ENCODE measurements at regions not wholly inside any gene's neighbourhood (a gene's known extent, or its start where the extent isn't known, plus 50 kb on each side); places are given as distances from the start of the nearest gene placed in this dataset.

- CTCF ChIA-PET (ENCODE audit: low intra/inter-chr PET ratio), result no interaction called here
Observed at GRCh38 chr10:60606343-60607080, 171.8 kb upstream of the CDK1 start.

More at GRCh38 chr10:60606343-60607080, 171.8 kb upstream of the CDK1 start:
- intact Hi-C loops (cut with micrococcal nuclease) (no loop called here), in situ Hi-C loops (cut with MboI) (no loop called here)
- Histone ChIP-seq H3K9me3 (replicated peaks; ENCODE audit: control insufficient read depth, insufficient read depth, low read depth, low read length) (no peaks in the 10 kb centered on the region), H3K79me2 (ENCODE audit: control insufficient read depth, insufficient read depth, low read length) (no peaks in the 10 kb centered on the region), H3K9me1 (ENCODE audit: control insufficient read depth, insufficient read depth, low read length) (no peaks in the 10 kb centered on the region), H3K4me2 (ENCODE audit: insufficient read depth, low read length) (no peak overlapping the region), H4K20me1 (replicated peaks; ENCODE audit: control insufficient read depth, insufficient read depth, low read length) (no peaks in the 10 kb centered on the region), H3K4me3 (no peak overlapping the region), H3K4me1 (replicated peaks in 1 of 2; ENCODE audit: control insufficient read depth in 2 of 2, insufficient read depth in 2 of 2, low read length in 2 of 2) (no peaks in the 10 kb centered on the region), H3K36me3 (ENCODE audit: control insufficient read depth, insufficient read depth, low read length) (no peaks in the 10 kb centered on the region), H3K27me3 (ENCODE audit: control insufficient read depth in 2 of 2, insufficient read depth in 2 of 2, low read length in 2 of 2) (no peaks in the 10 kb centered on the region), H3K27ac (ENCODE audit: extremely low read depth, low read depth, low read length) (no peak overlapping the region), H3K9ac (ENCODE audit: insufficient read depth in 1 of 2, low read depth in 2 of 2, low read length in 2 of 2) (no peak overlapping the region), H2AFZ (ENCODE audit: low read depth, low read length) (no peak overlapping the region)
- DNase-seq (ENCODE audit: extremely low read depth in 1 of 4, low spot score in 3 of 4) (no peak), FAIRE-seq (no peak), ATAC-seq (no peak)
- 0% methylated on average over 2 of the region's 2 CpGs for WGBS (ENCODE audit: insufficient coverage, low coverage, missing lambda C conversion rate)
- POLR2A ChIA-PET, result no interaction called here
- no peak for TF ChIP-seq RAD51 (IDR thresholded peaks at IDR 0.05; ENCODE audit: borderline replicate concordance, low read depth)
- no peak for TF ChIP-seq ZNF224 (CRISPR knock-in tag; IDR thresholded peaks at IDR 0.05)
- no peak for TF ChIP-seq ATF2 (CRISPR knock-in tag; IDR thresholded peaks at IDR 0.05)
- no peak for TF ChIP-seq ZBTB7A (IDR thresholded peaks at IDR 0.05; ENCODE audit: borderline replicate concordance, control insufficient read depth, low read depth, low read length)
- TF ChIP-seq, protein P1, sequence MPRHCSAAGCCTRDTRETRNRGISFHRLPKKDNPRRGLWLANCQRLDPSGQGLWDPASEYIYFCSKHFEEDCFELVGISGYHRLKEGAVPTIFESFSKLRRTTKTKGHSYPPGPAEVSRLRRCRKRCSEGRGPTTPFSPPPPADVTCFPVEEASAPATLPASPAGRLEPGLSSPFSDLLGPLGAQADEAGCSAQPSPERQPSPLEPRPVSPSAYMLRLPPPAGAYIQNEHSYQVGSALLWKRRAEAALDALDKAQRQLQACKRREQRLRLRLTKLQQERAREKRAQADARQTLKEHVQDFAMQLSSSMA (CRISPR knock-in tag; IDR thresholded peaks at IDR 0.05), result no peak
- no peak for TF ChIP-seq GATAD2A (IDR thresholded peaks at IDR 0.05)
- TF ChIP-seq SAFB2 (IDR thresholded peaks at IDR 0.05; ENCODE audit: borderline replicate concordance, low read depth, low read length, severe bottlenecking), result no peak
- no peak for TF ChIP-seq FOXM1 (IDR thresholded peaks at IDR 0.05; ENCODE audit: low read depth)
- TF ChIP-seq FOXM1 (CRISPR knock-in tag; IDR thresholded peaks at IDR 0.05; ENCODE audit: low read depth), result no peak
- TF ChIP-seq SAP30 (IDR thresholded peaks at IDR 0.05; ENCODE audit: borderline replicate concordance, insufficient read depth, low read depth, low read length, poor library complexity, severe bottlenecking), result no peak
- TF ChIP-seq HIVEP1 (CRISPR knock-in tag; IDR thresholded peaks at IDR 0.05), result no peak
- TF ChIP-seq BCL6 (CRISPR knock-in tag; IDR thresholded peaks at IDR 0.05), result no peak
- BruUV-seq (replicated peaks), result no TSS peak
